Posterior cingulate gyrus (tissue), 11 donors: ENCODE measurements at regions not wholly inside any gene's neighbourhood (a gene's known extent, or its start where the extent isn't known, plus 50 kb on each side); places are given as distances from the start of the nearest gene placed in this dataset.
"Not testable (repeated sequence)": the region's sequence is repeated elsewhere in the genome, so short reads cannot be mapped to it uniquely, and the experiment has no call there.

ENCODE experiments used
- DNase-seq, 10 donors: peaks; one replicate each; pipeline versions ENCODE4 v3.0.0 to v3.0.0-alpha.2; 2020 to 2021; ENCODE audit warnings: mixed read lengths in 3 of 10
- intact Hi-C: fragments of 100-400 bp; cut with DNase I; formaldehyde crosslinking; loops from one replicate; pipeline ENCODE4 v1.15.1; 2023

DNA sequence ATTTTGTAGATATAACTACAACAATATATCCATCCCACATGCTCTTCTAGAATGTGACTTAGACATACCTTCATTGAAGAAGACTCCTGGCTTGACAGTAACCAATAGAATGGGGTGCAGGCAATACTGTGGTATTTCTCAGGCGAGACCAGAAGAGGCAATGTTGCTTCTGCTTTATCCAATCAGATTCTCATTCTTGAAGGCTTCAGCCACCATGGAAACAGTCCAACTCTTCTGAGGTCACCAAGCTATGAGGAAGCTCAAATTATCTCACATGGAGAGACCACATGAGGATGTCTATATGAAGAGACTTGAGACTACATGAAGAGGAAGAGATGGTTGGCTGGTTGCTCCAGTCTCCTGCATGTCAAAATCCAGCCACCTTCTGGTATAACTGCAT lies 469.9 kb downstream of the PCDH10 start:
- no peak for DNase-seq
- intact Hi-C loops = no loop called here

DNA sequence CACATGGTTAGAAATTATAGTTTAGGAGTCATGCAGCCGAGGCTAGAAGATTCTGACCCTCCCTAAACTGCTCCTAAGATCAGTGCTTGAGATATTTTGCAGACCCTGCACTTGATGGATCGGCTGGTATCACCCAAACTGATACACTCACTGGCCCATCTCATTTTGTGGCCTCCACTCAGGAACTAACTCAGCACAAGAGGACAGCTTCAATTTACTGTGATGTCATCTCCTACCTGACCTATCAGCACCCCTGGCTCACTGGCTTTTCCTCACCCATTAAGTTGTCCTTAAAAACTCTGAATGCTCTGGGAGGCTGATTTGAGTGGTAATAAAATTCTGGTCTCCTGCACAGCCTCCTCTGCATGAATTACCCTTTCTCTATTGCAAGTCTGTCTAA lies 450.9 kb downstream of the PCDH10 start:
- DNase-seq = no peak

DNA sequence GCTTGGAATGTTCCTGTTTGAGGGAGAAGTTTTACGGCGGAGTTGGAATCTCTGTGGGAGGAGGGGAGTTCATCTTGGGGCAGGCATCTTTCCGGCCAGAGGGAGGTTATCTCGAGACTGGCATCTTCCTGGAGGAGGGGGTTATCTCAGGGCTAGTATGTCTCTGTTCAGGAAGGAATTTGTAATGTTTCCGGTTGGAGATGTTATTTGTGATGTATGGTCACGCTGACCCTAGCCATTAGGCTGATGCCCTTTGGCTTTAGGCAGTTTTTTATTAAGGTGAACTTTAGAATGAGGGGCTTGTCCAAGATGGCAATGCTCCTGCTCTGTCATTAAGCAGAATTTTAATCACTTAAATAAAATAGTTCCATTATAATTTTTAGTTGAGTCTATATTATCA lies 449.7 kb downstream of the PCDH10 start:
- intact Hi-C loops = no loop called here
- DNase-seq = no peak

More for the DNA sequence above, 450.9 kb downstream of the PCDH10 start:
- intact Hi-C loops = no loop called here

DNA sequence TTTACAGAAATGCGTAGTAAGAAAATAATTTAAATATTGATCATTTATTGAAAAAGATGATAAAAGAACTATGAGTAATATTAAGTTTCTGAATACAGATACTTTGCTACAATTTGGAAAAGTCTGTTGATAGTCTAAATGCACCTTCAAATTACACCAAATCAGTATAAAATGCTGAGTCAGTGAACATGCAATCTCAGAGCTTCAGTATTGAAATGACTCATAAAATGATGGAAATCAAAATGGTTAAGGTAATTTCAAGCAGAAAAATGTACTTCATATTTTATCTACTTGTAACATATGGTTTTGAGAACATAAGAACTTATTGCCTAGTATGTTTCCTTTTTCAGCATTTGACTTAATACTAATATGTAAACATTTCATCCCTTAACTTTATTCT lies 448.2 kb downstream of the PCDH10 start:
- DNase-seq = no peak
- intact Hi-C loops = no loop called here

GRCh38 chr4:133596459-133596858 lies 447.4 kb downstream of the PCDH10 start:
- DNase-seq = peak in 1 of 10 donors; percentile 37
- intact Hi-C loops = no loop called here

DNA sequence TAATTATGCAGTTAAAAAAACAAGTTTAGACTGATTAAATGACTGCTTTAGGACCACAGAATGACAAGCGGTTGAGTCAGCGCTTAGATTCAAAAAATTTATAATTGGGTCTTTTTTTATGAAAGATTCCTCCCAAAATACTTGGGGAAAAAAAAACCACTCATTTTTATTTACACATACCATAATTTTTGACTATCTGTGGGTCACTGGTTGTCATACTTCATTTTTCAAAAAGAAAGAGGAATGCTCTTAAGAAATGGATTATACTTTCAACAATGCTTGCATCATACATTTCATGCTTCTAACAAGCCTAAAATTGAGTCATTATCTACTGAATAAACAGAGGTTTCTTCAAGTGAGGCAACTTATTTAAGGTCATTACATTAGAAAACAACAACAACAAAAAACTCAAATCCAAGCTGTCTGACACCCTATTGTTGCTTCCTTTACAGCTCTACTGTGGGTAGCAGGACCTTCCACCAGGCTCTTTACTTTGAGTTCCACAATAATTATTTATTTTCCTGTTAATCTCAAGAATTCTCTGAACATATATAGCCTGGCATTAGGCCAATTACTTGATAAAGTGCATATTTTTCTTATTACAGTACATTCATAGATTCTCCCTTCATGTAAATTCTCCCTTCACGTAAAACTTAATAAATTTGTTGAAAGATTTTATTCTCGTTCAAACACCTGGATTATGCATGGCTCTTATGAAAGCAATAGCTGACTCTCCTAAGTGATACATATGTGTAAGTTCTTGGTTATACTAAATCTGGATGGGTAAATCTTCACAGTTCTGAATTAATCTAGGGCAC lies 445.5 kb downstream of the PCDH10 start:
- intact Hi-C loops = no loop called here
- DNase-seq = no peak

GRCh38 chr4:133593764-133594163 lies 444.7 kb downstream of the PCDH10 start:
- DNase-seq = no peak
- intact Hi-C loops = no loop called here

- intact Hi-C loops = no loop called here
These were observed 443.5 kb downstream of the PCDH10 start for GRCh38 chr4:133592591-133592990.

GRCh38 chr4:133592106-133592505 lies 443.0 kb downstream of the PCDH10 start:
- intact Hi-C loops = no loop called here
- no peak for DNase-seq

More at GRCh38 chr4:133592591-133592990, 443.5 kb downstream of the PCDH10 start:
- DNase-seq = no peak

- no peak for DNase-seq
- intact Hi-C loops = no loop called here
These were observed 439.2 kb downstream of the PCDH10 start for GRCh38 chr4:133588306-133588705.

DNA sequence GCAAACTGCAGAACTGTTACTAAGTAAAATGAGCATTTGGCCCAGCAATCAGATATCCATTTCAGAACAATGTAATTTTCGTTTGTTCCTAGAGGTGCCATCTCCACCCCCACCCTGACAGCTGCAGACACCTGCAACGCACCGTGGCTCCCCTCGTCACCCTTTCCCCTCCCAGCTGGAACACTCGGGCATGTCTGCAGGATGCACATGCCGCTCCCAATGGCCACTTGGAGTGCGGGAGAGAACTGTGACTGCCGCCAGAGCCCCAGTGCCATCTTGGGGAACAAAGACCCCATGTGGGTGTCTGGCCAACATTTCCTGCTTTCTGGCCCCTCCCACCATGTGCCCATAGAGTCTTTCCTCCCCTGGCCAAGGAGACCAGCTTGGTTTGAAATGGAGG lies 436.2 kb downstream of the PCDH10 start:
- intact Hi-C loops = no loop called here

DNA sequence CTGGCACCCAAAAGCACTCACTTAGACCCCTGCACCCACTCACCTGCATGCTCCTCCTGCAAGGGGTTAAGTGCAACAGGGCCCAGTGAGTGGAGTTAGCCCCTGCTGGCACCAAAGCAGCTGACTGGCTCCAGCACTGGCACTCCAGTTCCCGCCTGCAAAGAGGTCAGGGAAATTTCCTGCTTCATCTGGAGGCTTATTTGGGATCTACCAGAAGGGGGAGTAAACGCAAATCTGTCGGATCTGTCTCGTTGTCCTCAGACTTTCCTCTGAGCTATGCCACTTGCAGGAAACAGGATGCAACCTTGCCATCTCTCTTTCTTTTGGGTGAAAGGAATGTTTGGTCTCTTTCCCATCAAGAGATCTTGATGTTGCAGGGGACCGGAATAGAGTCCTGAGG lies 435.6 kb downstream of the PCDH10 start:
- no peak for DNase-seq
- intact Hi-C loops = no loop called here

More for the DNA sequence above, 436.2 kb downstream of the PCDH10 start:
- DNase-seq = peak in 1 of 10 donors; percentile 61

GRCh38 chr4:133581996-133582619 lies 433.0 kb downstream of the PCDH10 start:
- no peak for DNase-seq
- intact Hi-C loops = no loop called here

DNA sequence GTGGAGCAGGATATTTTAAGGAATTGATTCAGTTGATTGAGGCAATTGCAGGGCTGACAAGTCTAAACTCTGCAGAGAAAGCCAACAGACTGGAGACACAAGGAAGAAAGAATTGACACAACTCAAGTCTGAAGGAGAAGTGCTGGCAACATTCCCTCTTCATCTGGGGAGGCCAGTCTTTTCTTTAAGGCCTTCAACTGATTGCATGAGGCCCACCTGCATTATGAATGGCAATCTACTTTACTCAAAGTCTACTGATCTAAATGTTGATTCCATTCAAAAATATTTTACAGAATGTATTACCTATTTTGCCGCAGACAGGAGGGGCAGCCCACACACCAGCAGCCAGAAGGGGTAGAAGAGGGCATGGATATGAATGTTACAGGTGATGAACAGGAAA lies 425.2 kb downstream of the PCDH10 start:
- intact Hi-C loops = no loop called here
- no peak for DNase-seq

- intact Hi-C loops = no loop called here
- no peak for DNase-seq
These were observed 416.3 kb downstream of the PCDH10 start for GRCh38 chr4:133565379-133565778.

- intact Hi-C loops = no loop called here
- peak in 3 of 10 donors; percentile 51 to 73 (median 66) for DNase-seq
These were observed 410.9 kb downstream of the PCDH10 start for GRCh38 chr4:133559987-133560386.

- intact Hi-C loops = no loop called here
These were observed 406.6 kb downstream of the PCDH10 start for GRCh38 chr4:133555671-133556070.

DNA sequence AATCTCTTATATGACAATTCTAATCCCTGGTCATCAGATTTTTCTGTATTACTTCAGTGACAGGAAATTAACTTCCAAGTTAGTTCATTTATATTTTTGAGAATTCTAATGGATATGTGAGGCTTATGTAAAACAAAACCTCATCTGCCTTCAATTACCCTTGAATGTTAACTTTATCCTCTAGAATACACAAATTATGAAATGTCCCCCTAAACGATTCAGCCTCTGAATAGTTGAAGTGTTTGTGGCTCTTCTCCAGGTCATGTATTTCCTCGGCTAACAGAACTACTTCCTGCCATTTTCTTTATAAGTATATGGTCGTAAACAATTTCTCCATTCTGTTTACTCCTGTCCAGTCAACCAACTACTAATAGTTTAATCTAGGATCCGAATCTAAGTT lies 401.3 kb downstream of the PCDH10 start:
- intact Hi-C loops = no loop called here
- DNase-seq = no peak

More at GRCh38 chr4:133555671-133556070, 406.6 kb downstream of the PCDH10 start:
- no peak for DNase-seq

DNA sequence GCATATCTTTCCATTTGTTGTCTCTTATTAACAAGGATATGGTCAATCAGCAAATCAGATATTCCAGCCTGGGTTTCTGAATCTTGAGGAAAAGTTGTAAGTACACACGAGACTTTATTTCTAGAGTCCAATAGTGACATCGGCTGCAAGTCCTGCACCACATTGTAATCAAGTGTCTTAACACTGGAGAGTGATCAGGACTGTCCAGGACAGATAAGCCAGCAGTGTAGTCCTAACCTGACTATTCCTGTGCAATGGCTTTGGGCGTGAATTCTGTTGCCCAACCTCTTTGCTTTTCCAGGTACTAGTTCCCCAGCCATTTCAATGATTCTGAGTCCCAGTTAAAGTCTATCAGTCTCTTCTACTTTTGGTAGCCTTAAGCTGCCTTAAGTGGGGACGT lies 395.0 kb downstream of the PCDH10 start:
- intact Hi-C loops = no loop called here
- no peak for DNase-seq

- DNase-seq = no peak
- intact Hi-C loops = no loop called here
These were observed 388.7 kb downstream of the PCDH10 start for GRCh38 chr4:133537780-133538281.

DNA sequence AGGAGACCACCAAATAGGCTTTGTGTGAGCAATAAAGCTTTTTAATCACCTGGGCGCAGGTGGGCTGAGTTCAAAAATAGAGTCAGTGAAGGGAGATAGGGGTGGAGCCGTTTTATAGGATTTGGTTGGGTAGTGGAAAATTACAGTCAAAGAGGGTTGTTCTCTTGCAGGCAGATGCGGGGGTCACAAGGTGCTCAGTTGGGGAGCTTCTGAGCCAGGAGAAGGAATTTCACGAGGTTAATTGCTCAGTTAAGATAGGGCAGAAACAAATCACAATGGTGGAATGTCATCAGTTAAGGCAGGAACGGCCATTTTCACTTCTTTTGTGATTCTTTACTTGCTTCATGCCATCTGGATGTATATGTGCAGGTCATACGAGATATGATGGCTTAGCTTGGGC lies 385.1 kb downstream of the PCDH10 start:
- intact Hi-C loops = not testable (repeated sequence)

DNA sequence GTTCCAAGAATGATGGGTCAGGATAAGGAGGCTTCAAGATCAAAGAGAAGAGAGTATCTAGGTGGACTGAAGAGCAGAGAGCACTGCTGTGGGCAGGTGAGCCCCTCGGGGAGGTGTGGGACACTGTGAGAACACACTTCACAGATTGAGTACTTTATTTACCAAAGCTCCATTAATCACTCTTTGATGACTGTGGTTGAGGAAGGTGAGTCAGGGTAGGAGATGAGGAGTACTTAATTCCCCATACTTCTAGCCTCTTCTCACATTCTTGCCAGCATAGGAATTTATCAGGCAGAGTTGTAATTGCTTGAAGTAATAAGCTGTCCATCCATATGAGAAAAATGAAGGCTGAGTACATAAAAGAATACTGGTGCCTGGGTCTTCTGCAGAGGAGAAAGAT lies 375.3 kb downstream of the PCDH10 start:
- intact Hi-C loops = no loop called here
- no peak for DNase-seq

More for the DNA sequence above, 385.1 kb downstream of the PCDH10 start:
- not testable (repeated sequence) for DNase-seq
